Cardiac septum (tissue), 1 donor: ENCODE measurements at regions not wholly inside any gene's neighbourhood (a gene's known extent, or its start where the extent isn't known, plus 50 kb on each side); places are given as distances from the start of the nearest gene placed in this dataset.
A peak's percentile ranks its signal among the peaks of the same experiment; 100 is the strongest.

Experiments used
- DNase-seq: peaks from one replicate; pipeline ENCODE4 v3.0.0-alpha.2; 2020; ENCODE audit warnings: low spot score
- intact Hi-C: fragments of 100-400 bp; cut with DNase I; formaldehyde crosslinking; loops from one replicate; pipeline ENCODE4 v1.14.0; 2022
- donor health status: DM: no; HTN: no; CAD: no.

- intact Hi-C loops: no loop called here
- no peak for DNase-seq
Measured at GRCh38 chr7:81549484-81550016, 220.3 kb downstream of the HGF start.

GRCh38 chr7:81534996-81535395 is 234.9 kb downstream of the HGF start:
- no peak for DNase-seq
- intact Hi-C loops: no loop called here

- intact Hi-C loops: no loop called here
- DNase-seq: no peak
Measured at GRCh38 chr7:81534446-81534845, 235.4 kb downstream of the HGF start.

GRCh38 chr7:81533931-81534330 is 235.9 kb downstream of the HGF start:
- DNase-seq: no peak
- intact Hi-C loops: no loop called here

- intact Hi-C loops: no loop called here
- DNase-seq: no peak
Measured at GRCh38 chr7:81533426-81533825, 236.4 kb downstream of the HGF start.

GRCh38 chr7:81529785-81530184 is 240.1 kb downstream of the HGF start:
- intact Hi-C loops: no loop called here
- DNase-seq: no peak

GRCh38 chr7:81527651-81528050 is 242.2 kb downstream of the HGF start:
- no peak for DNase-seq
- intact Hi-C loops: no loop called here

- intact Hi-C loops: no loop called here
- DNase-seq: no peak
Measured at GRCh38 chr7:81526971-81527370, 242.9 kb downstream of the HGF start.

GRCh38 chr7:81525841-81526240 is 244.0 kb downstream of the HGF start:
- intact Hi-C loops: no loop called here
- DNase-seq: no peak

GRCh38 chr7:81519886-81520285 is 250.0 kb downstream of the HGF start:
- DNase-seq: no peak
- intact Hi-C loops: no loop called here

GRCh38 chr7:81516898-81517297 is 252.9 kb downstream of the HGF start:
- DNase-seq: no peak
- intact Hi-C loops: no loop called here

- no peak for DNase-seq
- intact Hi-C loops: no loop called here
Measured at GRCh38 chr7:81515009-81515408, 254.8 kb downstream of the HGF start.

GRCh38 chr7:81514546-81514945 is 255.3 kb downstream of the HGF start:
- intact Hi-C loops: no loop called here
- no peak for DNase-seq

GRCh38 chr7:81510122-81510521 is 259.7 kb downstream of the HGF start:
- intact Hi-C loops: no loop called here

GRCh38 chr7:81507221-81507620 is 262.6 kb downstream of the HGF start:
- no peak for DNase-seq
- intact Hi-C loops: loop anchor here (10.0 kb wide), 2 partner anchors 158 to 208 kb away; no protein-coding TSS in a partner anchor

More at GRCh38 chr7:81510122-81510521, 259.7 kb downstream of the HGF start:
- peak; percentile 60 for DNase-seq

- DNase-seq: no peak
- intact Hi-C loops: loop anchor here (10.0 kb wide), 2 partner anchors 158 to 208 kb away; no protein-coding TSS in a partner anchor
Measured at GRCh38 chr7:81506609-81507008, 263.2 kb downstream of the HGF start.

- intact Hi-C loops: loop anchor here (5.0 to 10.0 kb wide), 4 partner anchors 161 to 514 kb away; partner anchors contain the start of gene HGF
- DNase-seq: no peak
Measured at GRCh38 chr7:81503771-81504170, 266.1 kb downstream of the HGF start.

GRCh38 chr7:81503336-81503735 is 266.5 kb downstream of the HGF start:
- intact Hi-C loops: loop anchor here (5.0 to 10.0 kb wide), 4 partner anchors 161 to 514 kb away; partner anchors contain the start of gene HGF
- DNase-seq: no peak

GRCh38 chr7:81501220-81501619 is 268.6 kb downstream of the HGF start:
- intact Hi-C loops: loop anchor here (2.0 to 10.0 kb wide), 5 partner anchors 164 to 516 kb away; partner anchors contain the start of gene HGF
- DNase-seq: no peak

GRCh38 chr7:81500631-81501030 is 269.2 kb downstream of the HGF start:
- DNase-seq: no peak
- intact Hi-C loops: loop anchor here (2.0 to 10.0 kb wide), 5 partner anchors 164 to 517 kb away; partner anchors contain the start of gene HGF

- no peak for DNase-seq
- intact Hi-C loops: loop anchor here (2.0 to 10.0 kb wide), 5 partner anchors 165 to 518 kb away; partner anchors contain the start of gene HGF
Measured at GRCh38 chr7:81499262-81500116, 270.4 kb downstream of the HGF start.
